OCI-LY3 (cell line): ENCODE measurements at regions not wholly inside any gene's neighbourhood (a gene's known extent, or its start where the extent isn't known, plus 50 kb on each side); places are given as distances from the start of the nearest gene placed in this dataset.

Experiments used
- H2AFZ ChIP-seq: fragments of 200-600, 300-600 bp; shearing (Covaris generic); 2 replicates; pipeline ENCODE4 v1.6.0; 2014; ENCODE audit warnings: antibody characterized with exemption, low read depth, low read length
- H3K27ac ChIP-seq: fragments of 200-600, 300-600 bp; sonication (generic); 2 replicates; pipeline ENCODE4 v1.5.1; 2014; ENCODE audit warnings: mild to moderate bottlenecking, low read length, moderate library complexity, mixed read lengths
- H3K27me3 ChIP-seq: fragments of 200-600, 300-600 bp; sonication (generic); 2 replicates; pipeline ENCODE4 v1.6.1; 2014; ENCODE audit warnings: low read depth, low read length, mixed read lengths
- H3K36me3 ChIP-seq: fragments of 200-600, 300-600 bp; sonication (generic); replicated peaks from 2 replicates; pipeline ENCODE3; 2014; ENCODE audit warnings: low read depth, low read length, mixed read lengths
- H3K4me1 ChIP-seq: fragments of 300-600, 200-600 bp; sonication (generic); 2 replicates; pipeline ENCODE4 v1.6.1; 2014; ENCODE audit warnings: low read length, mixed read lengths
- H3K4me2 ChIP-seq: fragments of 200-600, 300-600 bp; sonication (generic); 2 replicates; pipeline ENCODE4 v1.6.1; 2014; ENCODE audit warnings: low read length, mixed read lengths
- H3K4me3 ChIP-seq: fragments of 300-600, 200-600 bp; sonication (generic); 2 replicates; pipeline ENCODE4 v1.5.1; 2014; ENCODE audit warnings: antibody characterized with exemption, mild to moderate bottlenecking, low read length, moderate library complexity
- H3K79me2 ChIP-seq: fragments of 300-600, 200-600 bp; shearing (Covaris generic); 2 replicates; pipeline ENCODE4 v1.6.1; 2014; ENCODE audit warnings: mild to moderate bottlenecking, low read length, mixed read lengths
- H3K9ac ChIP-seq: fragments of 300-600, 200-600 bp; shearing (Covaris generic); 2 replicates; pipeline ENCODE4 v1.6.0; 2014; ENCODE audit warnings: mild to moderate bottlenecking, low read length, moderate library complexity
- H3K9me3 ChIP-seq: fragments of 200-600, 300-600 bp; shearing (Covaris generic); 2 replicates; pipeline ENCODE4 v1.6.1; 2014; ENCODE audit warnings: low read length, mixed read lengths; ENCODE audit not compliant: insufficient read depth
- H4K20me1 ChIP-seq: fragments of 200-600, 300-600 bp; sonication (generic); 2 replicates; pipeline ENCODE4 v1.6.1; 2016; ENCODE audit warnings: low read length, mixed read lengths; ENCODE audit not compliant: insufficient read depth
- EZH2phosphoT487 ChIP-seq: fragments of 200-600 bp; shearing (Covaris generic); IDR thresholded peaks from 2 replicates; pipeline ENCODE4 v1.6.1; 2018; ENCODE audit warnings: antibody characterized with exemption, mixed run types, low read depth
- TF ChIP-seq, protein P1 (sequence below): fragments of 200-600, 300-600 bp; sonication (generic); IDR thresholded peaks from 2 replicates; pipeline ENCODE4 v1.5.1; 2014; ENCODE audit warnings: antibody characterized with exemption, low read length, low read depth

DNA sequence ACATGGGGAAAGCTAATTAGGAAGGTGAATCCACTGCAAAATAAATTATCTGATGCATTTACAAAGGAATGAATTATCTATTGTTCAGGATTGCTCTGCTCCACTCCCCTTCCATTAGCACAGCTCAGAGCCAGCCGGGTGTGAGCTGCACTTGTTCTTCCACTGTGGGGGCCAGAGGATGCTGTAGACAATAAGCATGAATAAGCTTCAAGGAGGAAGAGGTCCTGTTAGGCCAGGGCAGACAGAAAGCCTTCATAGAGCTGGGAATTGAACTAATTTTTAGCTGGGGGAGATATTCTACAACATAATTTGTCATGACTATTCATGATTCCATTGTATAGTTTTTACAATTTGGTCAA lies 137.6 kb upstream of the MAX start:
- Histone ChIP-seq H3K27me3 (peaks cover 71% of the 10 kb centered on the region), H3K4me3 (no peak overlapping the region), H2AFZ (no peak overlapping the region), H4K20me1 (no peaks in the 10 kb centered on the region), H3K9me3 (no peaks in the 10 kb centered on the region), H3K9ac (no peak overlapping the region), H3K4me1 (no peaks in the 10 kb centered on the region), H3K36me3 (no peaks in the 10 kb centered on the region), H3K79me2 (no peaks in the 10 kb centered on the region), H3K27ac (no peak overlapping the region), H3K4me2 (no peak overlapping the region)
- no peak for TF ChIP-seq EZH2phosphoT487
- TF ChIP-seq, protein P1, sequence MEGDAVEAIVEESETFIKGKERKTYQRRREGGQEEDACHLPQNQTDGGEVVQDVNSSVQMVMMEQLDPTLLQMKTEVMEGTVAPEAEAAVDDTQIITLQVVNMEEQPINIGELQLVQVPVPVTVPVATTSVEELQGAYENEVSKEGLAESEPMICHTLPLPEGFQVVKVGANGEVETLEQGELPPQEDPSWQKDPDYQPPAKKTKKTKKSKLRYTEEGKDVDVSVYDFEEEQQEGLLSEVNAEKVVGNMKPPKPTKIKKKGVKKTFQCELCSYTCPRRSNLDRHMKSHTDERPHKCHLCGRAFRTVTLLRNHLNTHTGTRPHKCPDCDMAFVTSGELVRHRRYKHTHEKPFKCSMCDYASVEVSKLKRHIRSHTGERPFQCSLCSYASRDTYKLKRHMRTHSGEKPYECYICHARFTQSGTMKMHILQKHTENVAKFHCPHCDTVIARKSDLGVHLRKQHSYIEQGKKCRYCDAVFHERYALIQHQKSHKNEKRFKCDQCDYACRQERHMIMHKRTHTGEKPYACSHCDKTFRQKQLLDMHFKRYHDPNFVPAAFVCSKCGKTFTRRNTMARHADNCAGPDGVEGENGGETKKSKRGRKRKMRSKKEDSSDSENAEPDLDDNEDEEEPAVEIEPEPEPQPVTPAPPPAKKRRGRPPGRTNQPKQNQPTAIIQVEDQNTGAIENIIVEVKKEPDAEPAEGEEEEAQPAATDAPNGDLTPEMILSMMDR = no peak

DNA sequence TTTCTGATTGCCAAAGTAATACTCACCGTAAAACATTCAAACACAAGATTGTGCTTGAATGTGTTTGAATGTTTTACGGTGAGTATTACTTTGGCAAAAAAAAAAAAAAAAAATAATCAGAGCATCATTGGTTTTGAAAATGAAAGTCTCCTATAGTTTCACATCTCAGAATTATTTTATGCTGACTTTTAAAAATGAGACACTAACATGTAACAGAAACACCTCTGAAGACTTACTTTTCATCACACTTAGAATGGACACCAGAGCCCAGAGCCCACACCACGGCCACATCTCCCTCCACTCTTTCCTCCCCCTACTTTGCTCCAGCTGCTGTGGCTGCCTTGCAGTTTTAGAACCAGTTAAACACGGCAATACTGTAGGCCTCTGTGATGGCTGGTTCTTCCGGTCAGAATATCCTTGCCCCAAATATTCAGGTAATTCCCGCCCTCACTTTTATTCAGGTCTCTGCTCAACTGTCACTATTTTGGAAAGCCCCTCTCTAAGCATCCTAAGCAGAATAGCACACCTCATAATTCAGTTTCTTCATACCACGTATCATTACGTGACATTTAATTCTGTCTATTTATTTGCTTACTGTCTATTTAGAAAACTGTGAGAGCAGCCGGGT lies 138.9 kb upstream of the MAX start:
- Histone ChIP-seq H3K79me2 (no peaks in the 10 kb centered on the region), H3K4me2 (no peak overlapping the region), H3K27me3 (peaks cover 68% of the 10 kb centered on the region), H3K9ac (no peak overlapping the region), H3K4me1 (no peaks in the 10 kb centered on the region), H3K4me3 (no peak overlapping the region), H2AFZ (no peak overlapping the region), H3K9me3 (no peaks in the 10 kb centered on the region), H3K36me3 (no peaks in the 10 kb centered on the region), H3K27ac (no peak overlapping the region), H4K20me1 (no peaks in the 10 kb centered on the region)
- TF ChIP-seq, protein P1 = no peak
- TF ChIP-seq EZH2phosphoT487 = no peak

DNA sequence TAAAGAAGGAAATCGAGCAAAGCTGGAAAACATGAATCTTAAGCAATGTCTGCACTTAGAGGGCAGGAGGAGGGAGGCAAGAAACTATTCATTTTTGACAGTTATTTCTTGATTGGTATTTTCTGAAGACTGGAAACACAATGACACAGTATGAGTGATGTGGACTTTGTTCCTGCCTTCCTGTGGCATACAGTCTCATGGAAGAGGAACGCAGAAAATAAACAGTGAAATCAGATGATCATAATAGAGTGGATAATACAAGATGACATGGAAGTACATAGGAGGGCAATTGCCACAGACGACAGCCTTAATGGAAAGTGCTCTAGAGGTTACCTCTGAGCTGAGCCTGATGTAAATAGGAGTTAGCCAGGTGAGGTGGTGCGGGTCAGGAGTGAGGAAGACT lies 140.4 kb upstream of the MAX start:
- Histone ChIP-seq H4K20me1 (no peaks in the 10 kb centered on the region), H3K27ac (no peak overlapping the region), H3K9me3 (no peaks in the 10 kb centered on the region), H3K79me2 (no peaks in the 10 kb centered on the region), H2AFZ (no peak overlapping the region), H3K36me3 (no peaks in the 10 kb centered on the region), H3K4me2 (no peak overlapping the region), H3K4me1 (no peaks in the 10 kb centered on the region), H3K9ac (no peak overlapping the region), H3K4me3 (no peak overlapping the region), H3K27me3 (peaks cover 53% of the 10 kb centered on the region)
- TF ChIP-seq EZH2phosphoT487 = no peak
- TF ChIP-seq, protein P1 = no peak

DNA sequence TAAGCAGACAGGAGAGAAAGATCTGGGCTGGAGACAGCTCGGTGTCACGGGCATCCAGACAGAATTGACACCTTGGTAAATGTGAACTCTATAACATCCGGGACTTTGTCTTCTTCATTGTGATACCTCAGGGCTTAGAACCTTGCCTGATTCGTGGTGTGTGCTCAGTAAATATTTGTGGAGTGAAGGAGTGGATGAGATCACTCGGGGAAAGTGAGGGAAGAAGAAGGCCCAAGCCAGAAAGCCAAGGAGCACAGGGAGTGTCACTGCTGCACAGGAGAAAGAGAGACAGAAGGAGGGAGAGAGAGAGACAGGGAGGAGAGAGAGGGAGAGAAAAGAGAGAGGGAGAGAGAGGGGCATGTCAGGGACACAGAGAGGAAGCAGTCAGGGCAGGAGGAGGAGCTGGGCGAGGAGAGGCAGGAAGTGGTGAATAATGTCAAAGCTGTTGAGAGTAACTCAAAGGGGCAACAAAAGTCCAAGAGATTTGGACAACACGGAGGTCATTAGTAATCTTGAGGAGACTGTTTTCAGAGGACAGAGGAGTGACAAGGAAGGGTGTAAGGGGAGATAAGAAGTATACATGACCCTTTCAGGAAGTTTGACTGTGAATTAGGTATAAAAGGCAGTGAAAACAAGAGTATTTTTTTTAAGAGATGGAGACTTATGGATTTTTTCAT lies 141.6 kb upstream of the MAX start:
- Histone ChIP-seq H3K27ac (no peak overlapping the region), H3K27me3 (peaks cover 47% of the 10 kb centered on the region), H3K4me1 (no peaks in the 10 kb centered on the region), H3K9me3 (no peaks in the 10 kb centered on the region), H3K4me3 (no peak overlapping the region), H3K79me2 (no peaks in the 10 kb centered on the region), H3K4me2 (no peak overlapping the region), H3K36me3 (no peaks in the 10 kb centered on the region), H2AFZ (peak overlapping the region; percentile 58), H3K9ac (no peak overlapping the region), H4K20me1 (no peaks in the 10 kb centered on the region)
- TF ChIP-seq, protein P1 = no peak
- TF ChIP-seq EZH2phosphoT487 = no peak
